ENCODE measurements at regions not wholly inside any gene's neighbourhood (a gene's known extent, or its start where the extent isn't known, plus 50 kb on each side); places are given as distances from the start of the nearest gene placed in this dataset.

DNA sequence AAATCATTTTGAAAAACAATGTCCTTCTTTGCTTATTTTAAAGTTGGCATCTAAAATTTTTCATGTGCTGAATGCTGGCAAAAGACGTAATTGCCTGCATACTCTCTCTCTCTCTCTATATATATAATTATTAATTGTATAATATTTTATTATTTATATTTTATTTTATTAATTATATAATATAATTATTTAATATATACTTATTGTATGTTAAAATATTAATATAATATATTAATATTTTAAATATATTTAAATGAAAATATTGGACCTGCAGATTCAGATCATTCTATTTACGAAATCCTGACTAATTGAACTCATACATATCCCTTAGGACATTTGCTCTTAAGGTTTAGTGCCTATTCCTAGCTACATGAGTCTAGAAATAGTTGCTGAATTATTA is 144.7 kb upstream of the VCX start:
- TF ChIP-seq, protein P1, sequence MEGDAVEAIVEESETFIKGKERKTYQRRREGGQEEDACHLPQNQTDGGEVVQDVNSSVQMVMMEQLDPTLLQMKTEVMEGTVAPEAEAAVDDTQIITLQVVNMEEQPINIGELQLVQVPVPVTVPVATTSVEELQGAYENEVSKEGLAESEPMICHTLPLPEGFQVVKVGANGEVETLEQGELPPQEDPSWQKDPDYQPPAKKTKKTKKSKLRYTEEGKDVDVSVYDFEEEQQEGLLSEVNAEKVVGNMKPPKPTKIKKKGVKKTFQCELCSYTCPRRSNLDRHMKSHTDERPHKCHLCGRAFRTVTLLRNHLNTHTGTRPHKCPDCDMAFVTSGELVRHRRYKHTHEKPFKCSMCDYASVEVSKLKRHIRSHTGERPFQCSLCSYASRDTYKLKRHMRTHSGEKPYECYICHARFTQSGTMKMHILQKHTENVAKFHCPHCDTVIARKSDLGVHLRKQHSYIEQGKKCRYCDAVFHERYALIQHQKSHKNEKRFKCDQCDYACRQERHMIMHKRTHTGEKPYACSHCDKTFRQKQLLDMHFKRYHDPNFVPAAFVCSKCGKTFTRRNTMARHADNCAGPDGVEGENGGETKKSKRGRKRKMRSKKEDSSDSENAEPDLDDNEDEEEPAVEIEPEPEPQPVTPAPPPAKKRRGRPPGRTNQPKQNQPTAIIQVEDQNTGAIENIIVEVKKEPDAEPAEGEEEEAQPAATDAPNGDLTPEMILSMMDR (IDR thresholded peaks at IDR 0.05; ENCODE audit: extremely low read depth in 1 of 2, insufficient read depth in 1 of 2, low read depth in 1 of 2, low read length in 2 of 2): no peak
- TF ChIP-seq POLR2AphosphoS5 (IDR thresholded peaks at IDR 0.05; ENCODE audit: insufficient read depth, low read depth, low read length) (no peak), POLR2A (IDR thresholded peaks at IDR 0.05; ENCODE audit: low read depth, low read length) (no peak)
